C4-2B (cell line): ENCODE measurements at regions not wholly inside any gene's neighbourhood (a gene's known extent, or its start where the extent isn't known, plus 50 kb on each side); places are given as distances from the start of the nearest gene placed in this dataset.
"Not testable (repeated sequence)": the region's sequence is repeated elsewhere in the genome, so short reads cannot be mapped to it uniquely, and the experiment has no call there.

ENCODE experiments used
- ZFX ChIP-seq: fragments of 450-650 bp; IDR thresholded peaks from 2 replicates; pipeline ENCODE4 v1.6.1; 2017
- TF ChIP-seq, protein P1 (sequence below): fragments of 450-650 bp; conservative IDR thresholded peaks from 2 replicates; pipeline ENCODE4 v1.5.1; 2017; ENCODE audit warnings: mild to moderate bottlenecking

DNA sequence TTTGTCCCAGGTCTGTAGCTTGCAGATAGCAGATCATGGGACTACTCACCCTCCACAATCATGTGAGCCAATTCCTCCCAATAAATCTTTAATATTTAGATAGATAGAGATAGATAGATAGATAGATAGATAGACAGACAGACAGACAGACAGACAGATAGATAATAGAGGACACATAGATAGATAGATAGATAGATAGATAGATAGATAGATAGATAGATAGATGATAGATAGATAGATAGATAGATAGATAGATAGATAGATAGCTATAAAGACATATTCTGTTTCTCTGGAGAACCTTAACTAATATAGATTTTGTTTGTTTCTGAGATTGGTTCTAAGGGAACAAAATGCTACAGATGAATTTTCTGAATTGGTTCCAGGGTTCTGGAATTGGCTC, 82.3 kb upstream of the PRDX6 start:
- TF ChIP-seq, protein P1, sequence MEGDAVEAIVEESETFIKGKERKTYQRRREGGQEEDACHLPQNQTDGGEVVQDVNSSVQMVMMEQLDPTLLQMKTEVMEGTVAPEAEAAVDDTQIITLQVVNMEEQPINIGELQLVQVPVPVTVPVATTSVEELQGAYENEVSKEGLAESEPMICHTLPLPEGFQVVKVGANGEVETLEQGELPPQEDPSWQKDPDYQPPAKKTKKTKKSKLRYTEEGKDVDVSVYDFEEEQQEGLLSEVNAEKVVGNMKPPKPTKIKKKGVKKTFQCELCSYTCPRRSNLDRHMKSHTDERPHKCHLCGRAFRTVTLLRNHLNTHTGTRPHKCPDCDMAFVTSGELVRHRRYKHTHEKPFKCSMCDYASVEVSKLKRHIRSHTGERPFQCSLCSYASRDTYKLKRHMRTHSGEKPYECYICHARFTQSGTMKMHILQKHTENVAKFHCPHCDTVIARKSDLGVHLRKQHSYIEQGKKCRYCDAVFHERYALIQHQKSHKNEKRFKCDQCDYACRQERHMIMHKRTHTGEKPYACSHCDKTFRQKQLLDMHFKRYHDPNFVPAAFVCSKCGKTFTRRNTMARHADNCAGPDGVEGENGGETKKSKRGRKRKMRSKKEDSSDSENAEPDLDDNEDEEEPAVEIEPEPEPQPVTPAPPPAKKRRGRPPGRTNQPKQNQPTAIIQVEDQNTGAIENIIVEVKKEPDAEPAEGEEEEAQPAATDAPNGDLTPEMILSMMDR = not testable (repeated sequence)
- TF ChIP-seq ZFX = not testable (repeated sequence)
